NT2/D1 (cell line): ENCODE measurements at regions not wholly inside any gene's neighbourhood (a gene's known extent, or its start where the extent isn't known, plus 50 kb on each side); places are given as distances from the start of the nearest gene placed in this dataset.

ENCODE experiments used
- DNase-seq: peaks from one replicate; pipeline ENCODE4 v3.0.0-alpha.2; 2011; ENCODE audit warnings: low read depth, low spot score
- H3K27me3 ChIP-seq: 2 replicates; pipeline ENCODE4 v1.6.0; 2011; ENCODE audit warnings: mild to moderate bottlenecking; ENCODE audit not compliant: insufficient read length, insufficient read depth
- H3K36me3 ChIP-seq: 2 replicates; pipeline ENCODE4 v1.6.1; 2011; ENCODE audit warnings: mild to moderate bottlenecking, low read length, mixed read lengths; ENCODE audit not compliant: insufficient read depth, insufficient read length
- H3K4me1 ChIP-seq: 2 replicates; pipeline ENCODE4 v1.5.1; 2011; ENCODE audit not compliant: insufficient read depth, insufficient read length
- H3K4me3 ChIP-seq: 2 replicates; pipeline ENCODE4 v1.5.1; 2011; ENCODE audit warnings: low read depth; ENCODE audit not compliant: insufficient read length
- H3K9ac ChIP-seq: 2 replicates; pipeline ENCODE4 v1.6.0; 2011; ENCODE audit warnings: low read depth; ENCODE audit not compliant: insufficient read length
- H3K9me3 ChIP-seq: 2 replicates; pipeline ENCODE4 v1.5.1; 2011; ENCODE audit warnings: mild to moderate bottlenecking, low read length; ENCODE audit not compliant: insufficient read depth
- SUZ12 ChIP-seq: IDR thresholded peaks from 2 replicates; pipeline ENCODE4 v1.6.1; 2011; ENCODE audit not compliant: insufficient read length, insufficient read depth; ENCODE audit errors: extremely low read depth
- YY1 ChIP-seq: IDR thresholded peaks from 2 replicates; pipeline ENCODE4 v1.6.1; 2011; ENCODE audit not compliant: insufficient read length, insufficient read depth
- ZNF274 ChIP-seq: IDR thresholded peaks from 2 replicates; pipeline ENCODE4 v1.6.1; 2011; ENCODE audit warnings: mild to moderate bottlenecking, low read depth, low read length

DNA sequence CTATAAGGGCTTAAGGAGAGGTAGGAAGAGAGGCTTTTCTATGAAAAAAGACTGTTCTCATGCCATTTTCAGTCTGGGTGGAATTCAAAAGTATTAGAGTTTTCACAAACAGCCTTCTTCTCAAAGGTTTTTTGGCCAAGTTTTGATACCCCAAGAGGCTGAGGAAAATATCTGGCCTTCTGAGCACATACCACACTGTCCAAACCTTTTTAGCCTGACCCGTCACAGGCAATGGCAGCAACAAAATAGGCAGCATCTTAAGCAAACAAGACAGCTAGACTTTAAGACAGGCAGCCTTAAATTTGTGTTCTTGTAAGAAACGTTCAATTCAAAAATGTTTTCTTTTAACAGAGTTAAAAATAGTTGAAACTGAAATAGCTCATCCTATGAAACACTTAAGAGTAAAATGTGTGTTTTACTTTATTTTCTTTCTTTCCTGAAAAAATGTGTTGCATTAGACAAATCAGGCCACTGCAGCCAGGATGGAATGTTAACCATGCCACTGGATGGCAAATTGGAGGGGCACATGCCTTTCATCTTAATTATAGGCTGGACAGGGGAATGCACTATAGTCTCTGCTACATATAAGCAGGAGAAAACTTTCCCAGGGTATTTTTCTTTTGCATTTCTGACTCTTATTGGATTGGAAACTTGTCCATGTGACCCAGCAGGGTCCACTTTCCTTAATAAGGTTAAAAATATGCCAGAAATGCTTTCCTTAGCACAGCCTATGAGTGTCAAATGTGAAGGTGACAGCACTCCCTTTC lies 315.0 kb downstream of the TGFB2 start:
- Histone ChIP-seq H3K27me3 (no peaks in the 10 kb centered on the region), H3K9ac (no peak overlapping the region), H3K4me3 (no peak overlapping the region), H3K4me1 (no peaks in the 10 kb centered on the region), H3K9me3 (no peaks in the 10 kb centered on the region; the same call in 1 of the 2 replicates), H3K36me3 (no peaks in the 10 kb centered on the region)
- no peak for TF ChIP-seq SUZ12
- TF ChIP-seq ZNF274: no peak
- TF ChIP-seq YY1: no peak
- no peak for DNase-seq

DNA sequence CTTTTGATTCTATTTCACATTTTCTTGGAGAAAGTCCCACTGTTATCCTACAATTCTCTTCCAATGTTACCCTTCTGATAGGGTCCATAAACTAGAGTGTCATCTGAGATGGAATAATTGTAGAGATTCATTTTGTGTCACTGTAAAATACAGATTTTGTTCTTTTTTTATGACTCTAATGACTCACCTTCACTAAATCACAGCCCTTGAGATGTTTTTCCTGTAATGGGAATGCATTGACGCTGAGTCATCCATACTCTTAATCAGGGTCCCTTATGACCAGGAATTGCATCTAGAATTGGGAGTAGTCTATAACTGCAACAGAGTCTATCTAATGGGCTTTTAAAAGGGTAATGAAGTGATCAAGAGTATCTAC lies 315.5 kb downstream of the TGFB2 start:
- DNase-seq: no peak
- H3K4me3 ChIP-seq: no peak overlapping the region
- no peaks in the 10 kb centered on the region for H3K4me1 ChIP-seq
- TF ChIP-seq ZNF274 (no peak), SUZ12 (no peak), YY1 (no peak)
- H3K9me3 ChIP-seq: no peaks in the 10 kb centered on the region; the same call in 1 of the 2 replicates
- H3K9ac ChIP-seq: no peak overlapping the region
- H3K36me3 ChIP-seq: no peaks in the 10 kb centered on the region
- H3K27me3 ChIP-seq: no peaks in the 10 kb centered on the region

DNA sequence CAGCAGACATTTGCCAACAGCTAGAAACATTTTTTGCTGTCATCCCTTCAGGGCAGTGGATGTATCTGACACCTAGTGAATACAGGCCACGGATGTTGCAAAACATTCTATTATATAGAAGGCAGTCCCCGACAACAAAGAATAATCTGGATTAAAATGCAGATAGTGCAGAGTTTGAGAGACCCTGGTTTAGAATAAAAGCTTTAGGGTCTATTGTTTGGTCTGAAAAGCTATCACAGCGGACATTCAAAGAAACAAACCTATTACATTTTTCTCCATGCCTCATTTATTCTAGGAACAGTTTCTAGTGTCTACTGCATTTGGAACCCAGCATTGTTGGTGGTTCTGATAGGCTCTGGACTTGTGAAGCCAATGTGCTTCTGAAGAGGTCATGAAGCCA lies 316.3 kb downstream of the TGFB2 start:
- Histone ChIP-seq H3K4me1 (no peaks in the 10 kb centered on the region), H3K4me3 (no peak overlapping the region), H3K27me3 (no peaks in the 10 kb centered on the region), H3K9me3 (no peaks in the 10 kb centered on the region; the same call in 1 of the 2 replicates), H3K36me3 (no peaks in the 10 kb centered on the region), H3K9ac (no peak overlapping the region)
- no peak for DNase-seq
- TF ChIP-seq YY1 (no peak), ZNF274 (no peak), SUZ12 (no peak)

DNA sequence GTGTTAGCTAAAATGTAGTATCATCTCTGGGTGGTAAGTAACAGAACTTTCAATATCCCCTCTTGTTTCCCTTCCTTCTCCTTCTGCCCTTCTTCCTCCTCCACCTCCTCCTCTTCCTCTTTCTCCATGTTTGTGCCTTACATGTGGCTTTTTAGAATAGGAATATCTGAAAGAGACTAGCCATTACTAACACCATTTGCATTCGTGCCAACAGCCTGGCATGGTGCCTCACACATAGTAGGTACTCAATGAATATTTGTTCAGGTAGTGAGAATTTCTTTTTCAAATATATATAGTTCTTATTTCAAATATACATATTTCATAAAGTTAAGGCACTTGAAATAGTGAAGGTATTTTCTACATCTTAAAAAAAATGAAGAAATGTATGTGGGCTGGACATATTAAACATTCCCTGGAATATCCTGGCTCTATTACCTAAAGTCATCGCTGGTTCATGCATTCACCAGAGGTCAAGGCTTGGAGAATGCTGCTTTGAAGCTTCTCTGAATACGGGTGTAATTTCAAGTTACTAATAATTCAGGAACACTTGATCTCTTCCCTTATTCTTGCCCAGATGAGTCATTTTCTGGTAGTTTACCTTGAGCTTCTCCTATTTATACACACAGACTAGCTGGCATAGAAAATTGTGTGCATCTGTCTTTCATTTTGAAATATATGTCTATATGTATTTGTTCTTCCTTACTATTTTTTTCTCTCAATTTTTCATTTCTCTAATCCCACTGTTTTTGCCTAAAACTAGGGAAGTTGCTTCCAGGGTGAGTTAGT lies 319.4 kb downstream of the TGFB2 start:
- no peaks in the 10 kb centered on the region for H3K27me3 ChIP-seq
- H3K9ac ChIP-seq: no peak overlapping the region
- no peak for DNase-seq
- TF ChIP-seq SUZ12 (no peak), ZNF274 (no peak), YY1 (no peak)
- H3K4me1 ChIP-seq: no peaks in the 10 kb centered on the region
- H3K4me3 ChIP-seq: no peak overlapping the region
- H3K36me3 ChIP-seq: no peaks in the 10 kb centered on the region
- no peaks in the 10 kb centered on the region; the same call in 1 of the 2 replicates for H3K9me3 ChIP-seq

DNA sequence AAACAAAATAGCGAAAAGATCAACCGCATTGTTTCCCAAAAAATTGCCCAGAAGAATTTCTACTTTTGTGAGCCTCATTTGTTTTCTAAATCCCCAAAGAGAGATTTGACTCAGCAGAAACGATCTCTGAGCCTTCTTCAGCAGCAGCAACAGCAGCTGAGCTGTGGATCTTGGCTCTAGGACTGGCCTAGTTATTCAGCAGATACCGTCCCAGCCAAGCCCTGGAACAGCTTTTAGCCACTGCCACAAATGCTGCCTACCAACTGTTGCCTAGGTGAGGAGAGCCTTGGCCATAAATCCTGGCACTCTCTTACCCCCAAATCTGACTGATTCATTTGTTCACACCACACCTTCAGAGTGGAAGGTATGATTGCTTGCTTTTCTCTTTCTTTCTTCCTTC lies 320.1 kb downstream of the TGFB2 start:
- no peak overlapping the region for H3K4me3 ChIP-seq
- no peak for DNase-seq
- no peaks in the 10 kb centered on the region for H3K36me3 ChIP-seq
- H3K9me3 ChIP-seq: no peaks in the 10 kb centered on the region; the same call in 1 of the 2 replicates
- H3K27me3 ChIP-seq: no peaks in the 10 kb centered on the region
- H3K9ac ChIP-seq: no peak overlapping the region
- TF ChIP-seq YY1: no peak
- no peak for TF ChIP-seq SUZ12
- TF ChIP-seq ZNF274: no peak
- no peaks in the 10 kb centered on the region for H3K4me1 ChIP-seq

DNA sequence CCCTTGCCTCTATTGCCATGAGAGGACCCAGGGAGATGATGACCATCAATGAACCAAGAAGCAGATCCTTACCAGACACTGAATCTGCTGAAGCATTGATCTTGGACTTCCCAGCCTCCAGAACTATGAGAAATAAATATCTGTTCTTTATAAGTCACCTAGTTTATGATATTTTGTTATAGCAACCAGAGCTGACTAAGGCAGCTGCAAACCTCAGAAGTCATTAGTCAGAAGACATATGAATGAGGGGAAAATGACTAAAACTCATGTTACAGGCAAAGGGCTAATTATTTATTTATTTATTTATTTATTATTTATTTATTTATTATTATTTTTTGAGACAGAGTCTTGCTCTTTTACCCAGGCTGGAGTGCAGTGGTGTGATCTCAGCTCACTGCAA lies 321.1 kb downstream of the TGFB2 start:
- no peaks in the 10 kb centered on the region for H3K36me3 ChIP-seq
- no peak overlapping the region for H3K9ac ChIP-seq
- DNase-seq: no peak
- TF ChIP-seq YY1: no peak
- TF ChIP-seq SUZ12: no peak
- TF ChIP-seq ZNF274: no peak
- no peaks in the 10 kb centered on the region for H3K27me3 ChIP-seq
- no peaks in the 10 kb centered on the region; the same call in 1 of the 2 replicates for H3K9me3 ChIP-seq
- H3K4me1 ChIP-seq: no peaks in the 10 kb centered on the region
- no peak overlapping the region for H3K4me3 ChIP-seq

DNA sequence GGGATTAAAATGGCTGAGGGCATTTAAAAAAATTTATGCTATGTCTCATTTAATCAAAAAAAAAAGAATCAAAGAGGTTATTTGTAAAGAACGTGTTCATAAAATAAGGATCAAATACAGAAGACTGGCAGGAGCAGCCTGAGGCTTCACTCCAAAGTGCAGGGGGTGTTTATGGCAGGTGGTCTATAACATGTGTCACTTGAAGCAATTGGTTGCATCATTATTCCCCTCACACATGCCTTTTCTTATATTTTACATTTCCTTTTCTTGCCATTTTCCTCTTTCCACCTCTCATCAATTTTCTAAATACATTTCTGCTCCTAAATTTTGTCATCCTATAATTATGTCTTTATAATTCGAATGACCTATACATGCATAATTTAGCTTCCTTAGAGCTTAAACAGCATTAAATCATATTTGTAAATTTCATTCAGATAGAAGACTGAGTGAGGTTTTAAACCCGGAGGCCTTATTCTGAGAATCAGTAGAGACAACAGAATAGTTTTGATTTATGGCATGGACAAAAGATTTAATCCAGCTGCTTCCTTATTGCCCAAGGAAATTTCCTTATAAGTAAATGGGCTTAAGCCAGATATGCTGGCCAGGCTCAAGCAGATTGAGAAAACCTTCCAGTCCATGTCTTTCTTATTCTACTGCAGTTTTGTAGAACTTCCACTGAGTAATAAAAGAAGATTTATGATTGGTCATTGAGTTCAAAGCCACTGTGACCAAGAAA lies 322.8 kb downstream of the TGFB2 start:
- TF ChIP-seq ZNF274 (no peak), YY1 (no peak), SUZ12 (no peak)
- Histone ChIP-seq H3K4me1 (no peaks in the 10 kb centered on the region), H3K9ac (no peak overlapping the region), H3K4me3 (no peak overlapping the region), H3K9me3 (no peaks in the 10 kb centered on the region; the same call in 1 of the 2 replicates), H3K36me3 (no peaks in the 10 kb centered on the region), H3K27me3 (no peaks in the 10 kb centered on the region)
- DNase-seq: no peak
